NCI-H1092 (cell line): ENCODE measurements at regions not wholly inside any gene's neighbourhood (a gene's known extent, or its start where the extent isn't known, plus 50 kb on each side); places are given as distances from the start of the nearest gene placed in this dataset.
"Not testable (repeated sequence)": the region's sequence is repeated elsewhere in the genome, so short reads cannot be mapped to it uniquely, and the experiment has no call there.

ENCODE experiments used
- DNase-seq: peaks from one replicate; lab custom pipeline; 2025; lab: John Stamatoyannopoulos, UW

DNA sequence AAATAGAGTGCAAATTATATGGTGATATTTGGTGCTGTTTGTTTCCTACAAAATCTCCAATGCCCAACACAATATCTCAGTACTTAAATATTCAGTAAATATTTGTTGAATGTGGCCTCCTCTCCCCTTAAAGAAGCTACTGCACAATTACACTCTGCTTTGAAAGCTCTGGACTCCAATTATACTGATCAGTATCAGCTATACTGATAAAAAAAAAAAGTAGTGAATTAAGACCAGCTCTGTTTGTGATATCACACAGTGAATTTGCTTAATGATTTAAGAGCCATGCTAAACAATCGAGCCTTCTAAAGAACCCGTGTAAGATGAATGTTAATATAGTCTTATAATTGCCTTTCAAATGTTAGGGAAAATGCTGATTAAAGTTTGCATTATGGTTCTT is 543.2 kb upstream of the API5 start:
- no peak for DNase-seq

DNA sequence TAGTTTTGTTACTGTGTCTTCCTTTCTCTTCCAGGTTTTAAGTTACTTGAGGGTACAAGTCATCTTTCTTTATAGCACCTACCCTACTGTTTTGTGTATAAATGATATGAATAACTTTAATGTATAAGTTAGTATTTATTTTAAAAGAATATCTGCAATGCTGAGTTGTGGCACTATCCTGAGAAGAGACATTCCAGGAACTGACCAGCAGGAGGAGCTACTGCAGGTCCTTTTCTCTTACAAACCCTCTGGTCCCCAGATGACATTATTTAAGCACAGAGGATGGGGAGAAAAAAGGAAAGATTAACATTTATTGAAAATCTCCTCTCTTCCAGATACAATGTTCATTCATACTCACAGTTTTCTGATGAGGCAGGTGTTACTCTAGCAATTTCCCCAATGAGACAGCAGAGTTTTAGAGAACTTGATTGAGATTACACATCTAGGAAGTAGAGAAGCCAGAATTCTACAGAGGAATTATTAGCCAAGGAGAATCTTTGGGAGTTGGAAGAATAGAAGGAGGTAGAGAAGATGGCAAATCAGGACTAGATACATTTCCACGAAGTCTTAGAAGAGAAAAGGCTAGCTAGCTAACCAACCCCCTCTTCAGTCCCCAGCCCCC is 541.2 kb upstream of the API5 start:
- peak; percentile 11 for DNase-seq

DNA sequence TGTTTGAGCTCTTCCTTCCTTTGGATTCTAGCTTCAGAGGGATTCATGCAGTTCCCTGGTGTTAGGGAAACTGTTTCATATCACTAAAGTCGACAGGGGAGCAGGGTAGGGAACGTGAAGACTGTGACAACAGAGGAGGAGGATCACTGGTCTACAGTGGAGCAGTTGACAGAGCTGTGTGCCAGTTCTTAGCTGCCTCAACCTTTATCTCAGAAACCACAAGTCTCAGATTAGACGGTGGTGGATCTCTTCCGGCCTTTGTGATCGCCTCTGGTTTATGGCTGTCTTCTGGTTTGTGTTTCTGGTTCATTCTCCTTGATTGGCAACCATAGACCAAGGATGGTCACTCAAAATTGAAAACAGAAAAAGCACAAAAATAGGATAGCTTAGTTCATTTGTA is 538.9 kb upstream of the API5 start:
- no peak for DNase-seq

DNA sequence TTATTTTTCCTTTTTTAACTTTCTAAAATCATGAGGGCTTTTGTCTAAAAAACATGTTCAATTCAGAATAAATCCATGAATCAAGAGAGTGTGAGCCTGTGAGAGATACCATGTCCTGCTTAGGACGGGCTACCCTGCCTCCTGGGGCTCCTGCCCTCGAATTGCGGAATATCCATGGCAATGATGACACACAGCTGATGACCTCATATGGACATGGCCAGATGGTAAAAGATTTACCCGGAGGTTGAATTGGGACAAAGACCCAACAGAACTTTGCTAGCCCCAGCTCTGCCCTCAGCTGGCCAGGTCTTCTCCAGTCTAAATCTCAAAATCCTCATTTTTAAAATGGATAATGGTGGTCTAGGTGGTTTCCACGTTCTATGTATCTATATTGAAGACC is 538.1 kb upstream of the API5 start:
- no peak for DNase-seq

DNA sequence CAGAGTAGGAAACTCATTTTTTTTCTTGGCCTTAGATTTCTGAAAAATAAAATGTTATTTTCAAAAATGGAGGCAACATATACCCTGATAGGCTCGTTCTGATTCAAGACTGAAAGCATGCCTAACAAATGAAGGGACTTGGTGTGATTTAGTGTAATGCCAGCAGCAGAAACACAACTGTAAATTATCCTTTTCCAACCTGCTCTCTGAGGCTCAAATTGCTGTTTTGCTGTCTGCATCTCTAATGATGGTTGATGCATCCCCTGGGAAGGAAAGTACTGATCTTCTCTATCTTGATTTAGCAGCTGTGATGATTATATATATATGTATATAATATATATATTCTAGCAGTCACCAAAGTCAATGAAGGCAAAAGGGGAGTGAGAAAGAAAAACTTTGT is 537.2 kb upstream of the API5 start:
- no peak for DNase-seq

DNA sequence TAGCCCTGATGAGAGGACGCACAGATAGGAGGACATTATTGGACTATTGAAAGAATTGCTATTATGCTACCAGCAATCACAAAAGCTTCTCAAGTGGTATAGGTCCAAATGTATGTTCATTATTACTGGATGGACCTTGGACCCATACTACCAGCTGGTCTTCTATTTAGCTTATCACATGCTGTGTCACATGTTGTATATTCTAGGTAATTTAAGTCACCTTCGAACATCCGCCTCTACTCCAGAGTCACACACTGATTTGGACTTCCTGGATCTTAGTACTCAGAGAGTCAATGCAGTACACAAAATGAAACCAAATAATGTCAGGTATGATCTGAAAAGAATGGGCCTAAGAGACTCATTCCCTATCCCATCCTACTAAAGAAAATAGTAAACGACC is 534.0 kb upstream of the API5 start:
- no peak for DNase-seq

DNA sequence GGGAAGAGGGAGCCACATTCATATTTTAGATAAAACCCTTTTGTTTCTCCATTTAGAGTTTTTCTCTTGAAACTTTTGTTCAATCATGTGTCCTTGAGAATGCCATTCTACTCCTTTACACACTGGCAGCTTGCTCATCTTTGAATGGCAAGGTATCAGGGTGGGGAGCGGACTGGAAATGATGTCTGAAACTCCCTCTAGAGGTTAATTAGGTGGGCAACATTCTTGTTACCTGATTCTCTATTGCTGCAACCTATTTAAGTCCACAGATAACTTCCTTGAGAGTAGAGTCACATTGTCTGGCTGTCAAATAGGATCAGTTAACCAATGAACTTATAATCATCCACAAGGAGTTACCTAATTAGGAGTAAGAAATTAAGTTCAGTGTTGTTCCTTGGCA is 533.6 kb upstream of the API5 start:
- no peak for DNase-seq

DNA sequence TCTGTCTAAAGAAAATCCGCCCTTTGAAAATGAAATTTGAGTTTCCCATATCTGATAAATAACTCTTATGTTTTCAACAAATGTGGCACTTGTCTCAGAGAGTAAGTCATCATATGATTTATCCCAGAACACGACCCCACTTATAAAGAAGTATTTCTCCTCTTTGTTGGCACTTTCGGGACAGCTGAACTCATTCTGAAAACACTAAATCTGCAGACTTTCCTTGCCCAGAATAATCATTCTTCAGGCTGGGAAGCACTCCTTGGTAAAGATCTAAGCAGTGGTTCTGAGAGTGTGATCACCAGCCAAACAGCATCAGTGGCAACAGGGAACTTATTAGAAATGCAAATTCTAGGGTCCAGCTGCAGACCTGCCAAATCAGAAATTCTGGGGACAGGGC is 532.2 kb upstream of the API5 start:
- no peak for DNase-seq

DNA sequence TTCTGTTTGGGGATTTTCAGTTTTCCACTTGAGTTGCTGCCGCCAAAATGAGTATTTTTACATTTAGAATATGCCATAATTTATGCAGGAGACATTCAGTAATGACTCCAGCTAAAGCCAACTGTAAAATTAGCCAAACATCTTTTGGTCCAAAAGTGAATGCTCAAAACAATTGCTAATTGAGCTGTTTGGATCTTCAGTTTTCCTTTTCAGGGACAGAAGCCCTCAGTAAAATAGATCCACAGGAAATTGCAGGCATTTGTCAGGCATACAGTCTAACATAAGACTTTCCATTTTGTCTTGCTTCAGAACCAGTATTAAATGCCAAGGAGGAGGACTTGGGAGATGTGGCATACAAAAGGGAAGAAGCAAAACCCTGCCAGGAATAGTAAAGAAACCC is 524.8 kb upstream of the API5 start:
- no peak for DNase-seq

DNA sequence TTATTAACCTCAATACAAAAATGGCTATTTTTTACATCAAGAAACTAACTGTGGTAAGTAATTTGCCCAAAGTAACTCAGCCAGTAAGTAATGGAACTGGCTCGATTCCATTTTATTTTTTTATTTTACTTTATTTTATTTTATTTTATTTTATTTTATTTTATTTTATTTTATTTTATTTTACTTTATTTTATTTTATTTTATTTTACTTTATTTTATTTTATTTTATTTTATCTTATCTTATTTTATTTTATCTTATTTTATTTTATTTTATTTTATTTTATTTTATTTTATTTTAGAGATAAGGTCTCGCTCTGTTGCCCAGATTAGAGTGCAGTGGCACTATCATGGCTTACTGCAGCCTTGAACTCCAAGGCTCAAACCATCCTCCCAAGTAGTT is 516.3 kb upstream of the API5 start:
- DNase-seq = not testable (repeated sequence)

DNA sequence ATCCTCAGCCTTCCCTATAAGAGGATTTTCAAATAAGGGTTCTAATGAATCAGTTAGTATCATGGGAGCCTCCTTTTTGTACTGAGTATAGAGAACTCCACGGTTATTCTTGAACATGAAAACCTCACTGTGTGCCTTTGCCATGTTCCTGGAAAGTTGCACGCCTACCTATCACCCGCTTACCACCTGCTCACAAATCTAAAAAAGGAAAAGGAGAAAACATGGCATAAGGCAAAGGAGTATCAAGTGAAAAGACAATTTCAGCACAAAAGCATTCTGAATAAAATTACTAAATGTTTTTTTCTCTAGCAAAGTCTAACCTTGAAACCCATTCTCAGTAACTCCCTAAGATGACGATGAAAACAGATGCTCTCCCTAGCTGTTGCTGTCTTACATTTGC is 511.8 kb upstream of the API5 start:
- DNase-seq = no peak

DNA sequence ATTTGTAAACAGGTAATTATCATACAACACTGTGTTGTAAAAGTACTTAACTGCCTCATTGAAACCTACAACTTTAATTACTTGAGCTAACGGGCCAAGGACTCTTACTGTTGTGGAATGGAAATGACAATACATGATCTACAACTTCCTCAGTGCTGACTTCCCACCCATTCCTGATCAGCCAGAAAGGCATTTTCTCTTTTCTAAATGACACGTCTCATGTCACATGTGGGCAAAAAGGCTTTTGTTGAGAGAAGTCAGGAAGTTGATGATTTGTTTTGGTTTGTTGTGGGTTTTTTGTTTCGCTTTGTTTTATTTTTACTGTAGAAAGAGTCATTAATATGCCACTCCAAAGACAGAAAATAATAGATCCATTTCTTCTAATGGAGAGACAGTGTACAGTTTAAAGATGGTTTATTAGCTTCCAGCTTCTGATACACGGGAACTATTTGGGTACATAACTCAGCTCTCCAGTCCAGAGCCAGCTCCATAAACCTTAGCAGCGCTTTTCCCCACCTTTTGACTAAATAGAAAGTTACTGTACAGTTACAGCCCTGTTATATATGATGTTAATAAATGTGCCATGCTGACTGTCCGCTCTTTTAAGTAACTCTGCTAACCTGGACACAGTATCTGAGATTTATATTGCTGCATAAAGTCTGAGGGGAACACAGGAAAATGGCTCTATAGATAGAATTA is 509.4 kb upstream of the API5 start:
- no peak for DNase-seq

DNA sequence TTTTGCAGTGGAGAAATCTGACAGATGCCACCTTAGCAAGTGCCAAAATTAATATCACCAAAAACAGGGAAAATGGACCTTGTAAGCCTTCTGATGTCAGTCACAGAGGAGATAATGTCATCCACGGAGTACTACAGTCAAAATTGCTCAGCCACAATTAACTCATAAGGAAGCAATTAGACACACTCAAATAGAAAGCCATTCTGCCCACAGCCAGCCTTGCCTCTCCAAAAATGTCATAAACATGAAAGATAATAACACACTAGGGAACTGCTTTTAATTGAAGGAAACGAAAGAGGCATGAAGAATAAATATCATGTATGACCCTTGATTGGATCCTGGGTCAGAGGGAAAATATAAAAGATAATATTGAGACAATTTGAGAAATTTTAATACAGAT is 505.6 kb upstream of the API5 start:
- no peak for DNase-seq

DNA sequence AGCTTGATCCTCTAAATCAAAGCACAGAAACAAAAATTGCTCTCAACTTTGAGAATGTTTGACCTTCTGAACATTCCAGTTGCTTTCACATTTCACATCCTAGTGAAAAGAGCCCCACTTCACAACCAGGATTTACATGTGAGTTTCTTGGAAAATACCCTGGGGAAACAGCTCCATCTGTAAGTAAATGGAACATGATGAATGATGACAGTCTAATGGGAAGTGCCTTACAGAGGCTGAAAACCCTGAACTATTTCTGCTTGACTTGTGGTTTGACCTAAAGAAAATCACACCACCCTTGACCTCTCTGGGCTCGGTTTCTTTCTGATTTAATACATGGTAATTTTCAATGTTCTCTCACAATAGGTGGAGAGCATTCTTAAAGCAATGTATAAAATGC is 499.4 kb upstream of the API5 start:
- no peak for DNase-seq

DNA sequence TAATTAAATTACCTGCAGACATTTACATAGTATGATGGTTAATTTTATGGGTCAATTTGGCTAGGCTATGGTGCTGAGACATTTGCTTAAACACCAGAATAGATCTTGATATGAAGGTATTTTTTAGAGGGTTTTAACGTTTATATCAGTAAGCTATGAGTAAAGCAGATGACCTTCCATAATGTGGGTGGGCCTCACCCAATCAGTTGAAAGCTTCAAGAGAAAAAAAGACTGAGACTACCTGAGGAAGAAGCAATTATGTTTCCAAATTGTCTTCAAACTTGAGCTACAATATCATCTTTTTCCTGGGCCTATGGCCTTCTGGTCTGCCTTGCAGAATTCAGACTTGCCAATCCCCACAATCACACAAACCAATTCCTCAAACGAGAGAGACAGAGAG is 498.8 kb upstream of the API5 start:
- DNase-seq = no peak

DNA sequence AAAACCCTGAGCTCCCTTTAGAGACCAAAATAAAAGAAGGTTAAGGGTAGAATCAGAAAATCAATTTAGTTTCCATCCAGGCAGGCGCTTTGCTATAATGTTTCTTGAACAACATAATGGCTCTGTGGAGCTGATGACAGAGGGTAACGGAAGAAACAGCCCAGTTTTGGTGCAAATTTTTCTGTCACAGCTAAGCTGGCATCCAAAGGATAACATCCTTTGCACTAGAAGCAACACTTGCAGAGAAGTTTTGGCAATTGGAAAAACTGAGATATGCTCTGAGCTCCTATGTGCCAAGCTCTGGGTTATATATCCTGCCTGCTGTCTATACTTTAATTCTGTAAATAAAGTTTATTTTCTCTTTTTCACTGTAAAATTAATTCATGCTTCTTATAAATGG is 495.3 kb upstream of the API5 start:
- no peak for DNase-seq

DNA sequence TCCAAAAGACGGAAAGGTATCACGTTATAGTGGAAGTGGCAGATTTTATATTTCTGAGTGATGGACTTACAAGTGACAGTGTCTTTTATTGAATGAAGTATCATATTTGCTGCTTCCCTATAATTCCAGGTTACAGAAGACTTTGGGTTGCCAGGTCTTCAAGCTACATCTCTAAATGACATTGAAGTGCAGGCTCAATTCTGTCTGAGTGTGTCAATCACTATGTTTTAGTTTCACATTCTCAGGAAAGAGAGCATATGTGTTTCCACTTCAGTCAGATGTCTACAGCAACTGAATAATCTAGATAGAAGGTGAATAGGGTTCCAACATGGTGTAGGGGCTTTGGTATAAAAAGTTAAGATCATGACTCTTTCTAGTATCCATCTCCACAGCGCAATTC is 492.7 kb upstream of the API5 start:
- no peak for DNase-seq

DNA sequence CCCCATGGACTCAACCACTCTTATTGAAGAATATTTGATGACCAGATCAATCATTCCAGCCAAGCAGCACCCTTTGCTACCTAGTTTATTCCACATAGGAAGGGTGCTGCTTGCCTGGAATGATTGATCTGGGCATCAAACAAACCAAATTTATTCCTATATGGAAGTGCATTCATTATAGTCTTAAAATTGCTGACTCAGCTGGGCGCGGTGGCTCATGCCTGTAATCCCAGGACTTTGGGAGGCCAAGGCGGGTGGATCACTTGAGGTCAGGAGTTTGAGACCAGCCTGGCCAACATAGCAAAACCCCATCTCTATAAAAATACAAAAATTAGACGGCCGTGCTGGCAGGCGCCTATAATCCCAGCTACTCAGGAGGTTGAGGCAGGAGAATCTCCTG is 489.6 kb upstream of the API5 start:
- DNase-seq = not testable (repeated sequence)

DNA sequence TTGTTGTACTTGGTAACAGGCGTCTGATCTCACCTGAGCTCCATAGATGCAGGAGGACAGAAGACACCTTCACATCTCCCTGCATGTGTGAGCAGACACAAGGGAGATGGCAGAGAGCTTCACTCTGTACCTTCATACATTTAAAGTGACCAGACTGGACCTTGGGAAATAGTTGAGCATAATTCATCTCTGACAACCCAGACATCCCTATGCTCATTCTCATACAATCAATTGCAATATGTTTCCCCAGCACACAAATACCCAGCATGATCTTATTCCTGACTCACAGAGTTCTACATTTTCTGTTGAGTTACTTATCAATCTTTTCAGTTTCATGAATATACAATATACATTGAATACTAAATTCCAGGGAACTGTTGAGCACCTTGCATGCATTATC is 488.2 kb upstream of the API5 start:
- no peak for DNase-seq

DNA sequence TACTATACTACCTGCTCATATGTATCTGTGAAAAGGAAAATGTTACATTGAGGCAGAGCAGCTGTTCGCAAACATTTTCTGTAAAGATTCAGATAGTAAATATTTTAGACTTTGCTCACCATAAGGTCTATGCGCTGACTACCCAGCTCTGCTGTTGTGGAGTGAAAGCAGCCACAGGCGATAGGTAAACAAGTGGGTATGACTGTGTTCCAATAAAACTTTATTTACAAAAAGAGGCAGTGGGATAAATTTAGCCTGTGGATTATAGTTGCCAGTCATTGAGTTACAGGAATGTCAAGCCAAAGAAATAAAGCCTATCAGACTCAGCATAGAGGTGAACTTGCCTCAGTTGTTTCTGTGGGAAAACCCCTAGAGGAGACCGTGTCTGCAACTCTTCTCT is 487.7 kb upstream of the API5 start:
- no peak for DNase-seq

DNA sequence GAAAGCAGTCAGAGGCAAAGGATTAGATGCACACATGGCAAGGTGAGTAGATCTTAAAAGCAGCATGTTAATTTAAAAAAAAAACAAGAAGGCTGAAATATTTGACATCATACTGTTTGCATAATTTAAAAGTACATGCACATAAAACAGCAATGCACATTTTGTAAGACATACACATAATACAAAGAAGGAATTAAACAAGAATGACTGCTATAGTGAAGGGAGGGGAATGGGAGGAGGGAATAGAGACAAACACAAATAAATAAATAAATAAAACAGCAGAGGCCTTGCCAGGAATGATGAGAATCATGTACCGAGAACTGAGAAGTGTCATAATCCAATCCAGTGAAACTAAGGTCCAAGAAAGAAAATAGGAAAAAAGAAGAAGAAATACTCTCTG is 486.2 kb upstream of the API5 start:
- DNase-seq = no peak

DNA sequence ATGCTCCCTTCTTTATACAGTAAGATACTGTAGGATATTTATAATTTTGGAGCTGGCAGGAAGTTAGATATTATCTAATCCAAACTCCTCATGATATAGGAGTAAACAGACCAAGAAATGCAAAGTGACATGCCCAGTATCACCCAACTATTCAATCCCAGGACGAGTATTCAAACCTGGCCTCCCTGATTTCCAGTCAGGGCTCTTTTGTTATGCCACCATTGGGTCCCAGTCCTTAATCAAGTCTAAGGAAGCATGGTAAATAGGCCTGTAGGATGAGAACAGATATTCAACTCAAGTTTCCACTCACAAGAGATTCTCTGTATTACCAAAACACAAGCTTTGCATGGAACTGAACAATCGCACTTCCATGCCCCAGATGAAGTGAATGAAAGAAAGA is 484.0 kb upstream of the API5 start:
- no peak for DNase-seq

DNA sequence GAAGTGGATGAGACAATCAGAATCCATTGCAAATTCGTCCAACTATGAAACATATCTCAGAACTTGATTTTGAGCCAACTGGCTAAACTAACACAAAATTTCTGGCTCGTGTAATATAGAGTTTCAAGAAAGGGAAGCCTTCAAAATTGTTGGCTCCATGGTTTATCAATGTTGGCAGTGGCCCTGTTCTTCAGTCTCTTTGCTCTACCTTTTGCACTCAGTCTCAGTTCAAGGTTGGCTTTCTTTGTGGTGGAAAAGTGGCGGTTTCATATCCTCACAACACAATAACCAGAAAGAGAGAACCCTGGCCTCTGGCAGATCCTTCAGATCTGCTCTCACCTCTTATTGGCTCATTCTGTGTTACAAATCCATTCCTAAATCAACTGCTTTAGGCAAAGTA is 473.8 kb upstream of the API5 start:
- DNase-seq = no peak

DNA sequence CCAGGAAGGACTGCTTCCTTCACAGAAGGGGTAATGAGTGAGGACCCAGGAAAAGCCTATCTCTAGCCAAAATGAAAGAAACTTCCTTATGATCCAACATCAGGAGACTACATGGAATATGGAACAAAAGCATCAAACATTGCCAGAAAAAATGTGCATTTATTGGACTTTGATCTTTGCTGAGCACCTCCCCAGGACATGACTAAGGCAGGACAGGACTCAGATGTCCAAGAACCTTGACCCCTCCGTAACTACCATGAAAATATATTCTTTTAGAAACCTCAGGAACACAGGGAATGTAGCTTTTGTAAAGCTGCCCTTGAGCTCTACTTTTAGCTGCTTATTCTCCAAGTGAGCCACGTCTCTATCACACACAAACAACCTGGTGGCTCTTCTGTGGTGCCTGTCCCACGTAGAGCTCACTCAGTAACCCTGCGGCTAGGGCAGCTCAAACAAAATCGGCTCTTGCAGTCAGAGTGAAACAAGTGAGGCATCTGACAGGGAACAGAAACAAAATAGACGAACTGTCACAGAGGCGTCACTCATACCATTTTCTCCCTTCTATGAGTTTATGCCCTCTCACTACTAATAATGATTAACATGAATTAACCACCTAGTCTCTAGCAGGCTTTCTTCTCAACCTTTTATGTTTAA is 471.5 kb upstream of the API5 start:
- DNase-seq = no peak
